ENCODE measurements at regions not wholly inside any gene's neighbourhood (a gene's known extent, or its start where the extent isn't known, plus 50 kb on each side); places are given as distances from the start of the nearest gene placed in this dataset.

DNA sequence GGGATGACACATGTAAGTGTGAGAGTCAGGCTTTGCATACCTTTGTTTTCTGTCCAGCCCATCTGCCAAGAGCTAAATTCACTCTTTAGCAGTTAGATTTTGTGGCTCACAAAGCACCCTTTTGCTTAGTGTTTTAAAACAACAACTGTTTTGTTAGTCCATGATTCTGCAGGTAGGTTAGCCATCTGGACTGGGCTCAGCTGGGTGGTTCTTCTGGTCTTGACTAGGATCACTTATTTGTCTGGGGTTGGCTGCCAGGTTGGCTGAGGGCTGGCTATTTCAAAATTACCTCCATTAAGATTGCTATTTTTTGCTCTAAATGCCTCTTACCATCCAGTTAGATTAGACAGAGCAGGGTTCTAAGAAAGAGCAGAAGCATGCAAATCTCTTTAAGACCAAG lies 489.3 kb downstream of the BTBD3 start:
- TF ChIP-seq RFX5 (IDR thresholded peaks at IDR 0.05; ENCODE audit: borderline replicate concordance, low read depth, low read length): no peak
- TF ChIP-seq KDM1A (IDR thresholded peaks at IDR 0.05; ENCODE audit: borderline replicate concordance, low read length): no peak
- no peak for TF ChIP-seq CHD1 (IDR thresholded peaks at IDR 0.05; ENCODE audit: low read depth, low read length)
- no peak for TF ChIP-seq CBX8 (IDR thresholded peaks at IDR 0.05; ENCODE audit: borderline replicate concordance, low read depth, low read length)
- TF ChIP-seq, protein P1, sequence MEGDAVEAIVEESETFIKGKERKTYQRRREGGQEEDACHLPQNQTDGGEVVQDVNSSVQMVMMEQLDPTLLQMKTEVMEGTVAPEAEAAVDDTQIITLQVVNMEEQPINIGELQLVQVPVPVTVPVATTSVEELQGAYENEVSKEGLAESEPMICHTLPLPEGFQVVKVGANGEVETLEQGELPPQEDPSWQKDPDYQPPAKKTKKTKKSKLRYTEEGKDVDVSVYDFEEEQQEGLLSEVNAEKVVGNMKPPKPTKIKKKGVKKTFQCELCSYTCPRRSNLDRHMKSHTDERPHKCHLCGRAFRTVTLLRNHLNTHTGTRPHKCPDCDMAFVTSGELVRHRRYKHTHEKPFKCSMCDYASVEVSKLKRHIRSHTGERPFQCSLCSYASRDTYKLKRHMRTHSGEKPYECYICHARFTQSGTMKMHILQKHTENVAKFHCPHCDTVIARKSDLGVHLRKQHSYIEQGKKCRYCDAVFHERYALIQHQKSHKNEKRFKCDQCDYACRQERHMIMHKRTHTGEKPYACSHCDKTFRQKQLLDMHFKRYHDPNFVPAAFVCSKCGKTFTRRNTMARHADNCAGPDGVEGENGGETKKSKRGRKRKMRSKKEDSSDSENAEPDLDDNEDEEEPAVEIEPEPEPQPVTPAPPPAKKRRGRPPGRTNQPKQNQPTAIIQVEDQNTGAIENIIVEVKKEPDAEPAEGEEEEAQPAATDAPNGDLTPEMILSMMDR (IDR thresholded peaks at IDR 0.05; ENCODE audit: control extremely low read depth in 1 of 3, insufficient read depth in 1 of 3, low read depth in 1 of 3, low read length in 3 of 3): no peak
- no peak for TF ChIP-seq POLR2AphosphoS5 (IDR thresholded peaks at IDR 0.05; ENCODE audit: low read depth, low read length)
- TF ChIP-seq JUND (IDR thresholded peaks at IDR 0.05; ENCODE audit: low read length): no peak
- no peak for TF ChIP-seq SIN3A (conservative IDR thresholded peaks at IDR 0.05 in 1 of 2, IDR thresholded peaks at IDR 0.05 in 1 of 2; ENCODE audit: low read depth in 1 of 2, low read length in 2 of 2)
- TF ChIP-seq CHD2 (IDR thresholded peaks at IDR 0.05; ENCODE audit: low read length): no peak
- no peak for TF ChIP-seq CBX5 (IDR thresholded peaks at IDR 0.05; ENCODE audit: low read depth, low read length)
- TF ChIP-seq, protein P2, sequence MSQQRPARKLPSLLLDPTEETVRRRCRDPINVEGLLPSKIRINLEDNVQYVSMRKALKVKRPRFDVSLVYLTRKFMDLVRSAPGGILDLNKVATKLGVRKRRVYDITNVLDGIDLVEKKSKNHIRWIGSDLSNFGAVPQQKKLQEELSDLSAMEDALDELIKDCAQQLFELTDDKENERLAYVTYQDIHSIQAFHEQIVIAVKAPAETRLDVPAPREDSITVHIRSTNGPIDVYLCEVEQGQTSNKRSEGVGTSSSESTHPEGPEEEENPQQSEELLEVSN (IDR thresholded peaks at IDR 0.05): no peak
- TF ChIP-seq, protein P3, sequence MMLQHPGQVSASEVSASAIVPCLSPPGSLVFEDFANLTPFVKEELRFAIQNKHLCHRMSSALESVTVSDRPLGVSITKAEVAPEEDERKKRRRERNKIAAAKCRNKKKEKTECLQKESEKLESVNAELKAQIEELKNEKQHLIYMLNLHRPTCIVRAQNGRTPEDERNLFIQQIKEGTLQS (IDR thresholded peaks at IDR 0.05; ENCODE audit: insufficient read depth, low read depth, low read length): no peak
- TF ChIP-seq BRCA1 (IDR thresholded peaks at IDR 0.05; ENCODE audit: low read depth, low read length): no peak
- TF ChIP-seq SP1 (IDR thresholded peaks at IDR 0.05; ENCODE audit: low read depth, low read length): no peak

Measured in H1 (cell line).